ENCODE measurements at regions not wholly inside any gene's neighbourhood (a gene's known extent, or its start where the extent isn't known, plus 50 kb on each side); places are given as distances from the start of the nearest gene placed in this dataset.

DNA sequence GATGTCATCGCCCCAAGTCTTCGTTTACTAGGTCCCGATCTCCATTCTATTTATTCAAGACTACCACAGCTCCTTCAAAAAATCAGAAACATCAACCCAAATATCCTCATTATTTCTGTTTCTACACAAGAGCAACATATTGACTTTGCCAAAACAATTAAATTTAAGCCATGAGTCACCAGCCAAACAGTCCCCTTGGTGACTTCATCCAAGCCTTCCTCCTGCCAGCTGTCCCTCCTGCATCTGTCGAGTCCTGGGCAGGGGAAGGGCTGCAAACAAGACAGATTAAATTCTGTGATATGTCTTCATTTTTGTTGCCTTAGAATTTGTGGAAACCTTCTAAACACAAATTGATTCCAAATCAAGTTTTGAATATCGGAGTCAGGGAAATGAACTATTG lies 110.3 kb downstream of the SP3 start:
- intact Hi-C loops (cut with DNase I; ENCODE audit: low total_unique reads) (no loop called here), in situ Hi-C loops (cut with MboI; ENCODE audit: low sequenced_read_pairs in 4 of 4) (loop anchor here in 1 of 4 donors (25.0 kb wide), 1 partner anchor 443 kb away; no protein-coding TSS in a partner anchor)
- Histone ChIP-seq H3K27ac (no peak overlapping the region), H3K4me3 (no peak overlapping the region), H3K36me3 (no peaks in the 10 kb centered on the region), H3K4me1 (peaks cover 0 to 11% of the 10 kb centered on the region in 2 donors), H3K27me3 (no peaks in the 10 kb centered on the region), H3K9me3 (no peaks in the 10 kb centered on the region)
- peak; percentile 79 to 88 for ATAC-seq
- DNase-seq: peak; percentile 35 to 44
- no peak for TF ChIP-seq POLR2A (IDR thresholded peaks at IDR 0.05)
- TF ChIP-seq, protein P1, sequence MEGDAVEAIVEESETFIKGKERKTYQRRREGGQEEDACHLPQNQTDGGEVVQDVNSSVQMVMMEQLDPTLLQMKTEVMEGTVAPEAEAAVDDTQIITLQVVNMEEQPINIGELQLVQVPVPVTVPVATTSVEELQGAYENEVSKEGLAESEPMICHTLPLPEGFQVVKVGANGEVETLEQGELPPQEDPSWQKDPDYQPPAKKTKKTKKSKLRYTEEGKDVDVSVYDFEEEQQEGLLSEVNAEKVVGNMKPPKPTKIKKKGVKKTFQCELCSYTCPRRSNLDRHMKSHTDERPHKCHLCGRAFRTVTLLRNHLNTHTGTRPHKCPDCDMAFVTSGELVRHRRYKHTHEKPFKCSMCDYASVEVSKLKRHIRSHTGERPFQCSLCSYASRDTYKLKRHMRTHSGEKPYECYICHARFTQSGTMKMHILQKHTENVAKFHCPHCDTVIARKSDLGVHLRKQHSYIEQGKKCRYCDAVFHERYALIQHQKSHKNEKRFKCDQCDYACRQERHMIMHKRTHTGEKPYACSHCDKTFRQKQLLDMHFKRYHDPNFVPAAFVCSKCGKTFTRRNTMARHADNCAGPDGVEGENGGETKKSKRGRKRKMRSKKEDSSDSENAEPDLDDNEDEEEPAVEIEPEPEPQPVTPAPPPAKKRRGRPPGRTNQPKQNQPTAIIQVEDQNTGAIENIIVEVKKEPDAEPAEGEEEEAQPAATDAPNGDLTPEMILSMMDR (IDR thresholded peaks at IDR 0.05 in 4 of 5, conservative IDR thresholded peaks at IDR 0.05 in 1 of 5): no peak

DNA sequence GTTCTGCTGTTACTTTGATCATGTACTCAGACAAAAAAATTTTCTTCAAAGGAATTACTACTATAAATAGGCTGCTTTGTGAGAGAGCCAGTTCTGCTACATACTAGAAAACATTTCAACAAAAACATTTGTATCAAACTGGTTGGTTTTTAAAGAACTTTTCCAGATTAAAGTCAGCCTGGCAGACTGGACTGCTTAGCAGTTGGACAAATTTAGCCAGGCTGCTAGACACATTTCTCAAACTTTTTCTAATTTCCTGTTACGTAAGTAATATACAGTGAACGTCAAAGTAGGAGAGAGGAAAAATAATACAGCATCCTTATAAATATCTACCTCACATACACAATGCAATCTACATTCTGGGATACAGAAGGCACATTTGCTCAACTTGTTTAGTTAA lies 109.5 kb downstream of the SP3 start:
- Histone ChIP-seq H3K9me3 (no peaks in the 10 kb centered on the region), H3K4me3 (no peak overlapping the region), H3K36me3 (no peaks in the 10 kb centered on the region), H3K27me3 (no peaks in the 10 kb centered on the region), H3K27ac (no peak overlapping the region), H3K4me1 (peaks cover 0 to 11% of the 10 kb centered on the region in 2 donors)
- in situ Hi-C loops (cut with MboI; ENCODE audit: low sequenced_read_pairs in 4 of 4) (loop anchor here in 1 of 4 donors (25.0 kb wide), 1 partner anchor 443 kb away; no protein-coding TSS in a partner anchor), intact Hi-C loops (cut with DNase I; ENCODE audit: low total_unique reads) (no loop called here)
- no peak for TF ChIP-seq POLR2A (IDR thresholded peaks at IDR 0.05)
- TF ChIP-seq, protein P1 (IDR thresholded peaks at IDR 0.05 in 4 of 5, conservative IDR thresholded peaks at IDR 0.05 in 1 of 5): no peak
- DNase-seq: no peak
- ATAC-seq: no peak
